NCI-H748 (cell line): ENCODE measurements at regions not wholly inside any gene's neighbourhood (a gene's known extent, or its start where the extent isn't known, plus 50 kb on each side); places are given as distances from the start of the nearest gene placed in this dataset.
A peak's percentile ranks its signal among the peaks of the same experiment; 100 is the strongest.
"Not testable (repeated sequence)": the region's sequence is repeated elsewhere in the genome, so short reads cannot be mapped to it uniquely, and the experiment has no call there.

ENCODE experiments used
- DNase-seq: peaks from one replicate; lab custom pipeline; 2025; ENCODE audit not compliant: unreplicated experiment; lab: John Stamatoyannopoulos, UW

GRCh38 chr2:181789827-181790448 is 101.6 kb upstream of the ITPRID2 start:
- DNase-seq = no peak

GRCh38 chr2:181790716-181791649 is 100.5 kb upstream of the ITPRID2 start:
- peak; percentile 56 for DNase-seq

- DNase-seq = no peak
Measured at GRCh38 chr2:181792906-181793305, 98.6 kb upstream of the ITPRID2 start.

- DNase-seq = no peak
Measured at GRCh38 chr2:181798022-181798421, 93.5 kb upstream of the ITPRID2 start.

GRCh38 chr2:181802300-181802699 is 89.2 kb upstream of the ITPRID2 start:
- not testable (repeated sequence) for DNase-seq

GRCh38 chr2:181803903-181804799 is 87.4 kb upstream of the ITPRID2 start:
- peak; percentile 57 for DNase-seq

- DNase-seq = no peak
Measured at GRCh38 chr2:181805228-181806038, 86.1 kb upstream of the ITPRID2 start.

GRCh38 chr2:181806039-181806392 is 85.5 kb upstream of the ITPRID2 start:
- DNase-seq = no peak

GRCh38 chr2:181807526-181807925 is 84.0 kb upstream of the ITPRID2 start:
- no peak for DNase-seq

- no peak for DNase-seq
Measured at GRCh38 chr2:181810823-181811695, 80.5 kb upstream of the ITPRID2 start.

- no peak for DNase-seq
Measured at GRCh38 chr2:181812106-181812743, 79.3 kb upstream of the ITPRID2 start.

GRCh38 chr2:181814057-181814491 is 77.5 kb upstream of the ITPRID2 start:
- DNase-seq = no peak

- DNase-seq = no peak
Measured at GRCh38 chr2:181817509-181817908, 74.0 kb upstream of the ITPRID2 start.

- DNase-seq = no peak
Measured at GRCh38 chr2:181818058-181818680, 73.4 kb upstream of the ITPRID2 start.

- DNase-seq = no peak
Measured at GRCh38 chr2:181818840-181819239, 72.7 kb upstream of the ITPRID2 start.

- no peak for DNase-seq
Measured at GRCh38 chr2:181821049-181821448, 70.5 kb upstream of the ITPRID2 start.

GRCh38 chr2:181822097-181822496 is 69.4 kb upstream of the ITPRID2 start:
- no peak for DNase-seq

- DNase-seq = no peak
Measured at GRCh38 chr2:181823405-181823804, 68.1 kb upstream of the ITPRID2 start.
